HG03039 (cell line): ENCODE measurements at regions not wholly inside any gene's neighbourhood (a gene's known extent, or its start where the extent isn't known, plus 50 kb on each side); places are given as distances from the start of the nearest gene placed in this dataset.

Experiments
- ATAC-seq: cut with Tn5 transposase; IDR thresholded peaks from one replicate; pipeline ENCODE4 v1.9.1; 2021; ENCODE audit warnings: mild to moderate bottlenecking, moderate library complexity; ENCODE audit not compliant: unreplicated experiment

DNA sequence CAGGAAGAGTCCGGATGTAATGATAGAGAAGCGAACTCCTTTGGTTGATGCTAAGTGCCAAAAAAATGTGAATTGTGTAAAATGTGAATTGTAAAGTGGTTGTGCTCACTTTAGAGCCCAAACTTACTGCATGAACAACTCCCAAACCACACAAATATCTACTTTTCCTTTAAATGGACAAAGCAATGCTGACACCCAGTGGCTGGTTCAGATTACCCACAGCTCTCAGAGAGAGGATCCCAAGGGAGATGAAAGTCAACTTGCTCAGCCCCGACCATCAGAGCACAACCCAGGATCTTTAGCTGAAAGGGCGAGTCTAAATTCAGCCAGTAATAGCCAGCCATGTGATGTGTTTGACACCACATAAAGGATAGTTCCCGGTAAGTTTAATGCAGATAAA is 133.7 kb downstream of the NMUR2 start:
- ATAC-seq: no peak

DNA sequence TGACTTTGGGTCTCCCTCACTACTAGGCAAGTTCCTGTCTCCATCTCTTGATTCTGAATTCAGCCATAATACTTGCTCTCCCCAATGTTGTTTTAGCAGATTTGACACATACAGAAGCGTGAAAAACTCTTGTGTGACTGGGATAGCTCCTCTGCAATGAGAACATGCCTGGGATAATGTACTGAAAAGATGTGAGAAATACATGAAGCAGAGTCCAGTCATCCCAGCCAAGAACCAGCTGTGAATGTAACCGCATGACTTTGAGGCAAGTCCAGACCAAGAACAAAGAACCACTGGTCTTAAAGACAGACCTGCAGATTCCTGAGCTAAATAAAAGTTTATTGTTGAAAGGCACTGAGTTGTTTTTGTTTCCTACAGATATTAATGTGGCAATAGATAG is 135.0 kb downstream of the NMUR2 start:
- ATAC-seq: no peak

DNA sequence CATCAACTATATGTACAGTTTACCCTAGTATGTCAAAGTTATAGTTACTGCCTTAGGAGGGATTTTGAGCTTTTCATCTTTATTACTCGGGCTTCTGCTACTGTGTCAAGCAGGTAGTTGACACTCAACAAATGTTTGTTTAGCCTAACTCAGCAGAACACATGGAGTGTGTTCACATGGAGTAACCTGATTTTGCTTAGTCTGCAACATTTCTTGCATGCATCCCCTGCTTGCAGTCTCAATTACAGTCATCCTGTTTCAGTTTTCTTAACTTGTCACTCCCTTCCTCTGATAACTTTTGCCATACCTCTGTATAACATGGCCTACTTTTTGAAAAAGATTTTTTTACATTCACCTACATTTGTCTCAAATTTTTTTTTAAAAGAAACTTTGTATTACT is 135.5 kb downstream of the NMUR2 start:
- ATAC-seq: no peak

DNA sequence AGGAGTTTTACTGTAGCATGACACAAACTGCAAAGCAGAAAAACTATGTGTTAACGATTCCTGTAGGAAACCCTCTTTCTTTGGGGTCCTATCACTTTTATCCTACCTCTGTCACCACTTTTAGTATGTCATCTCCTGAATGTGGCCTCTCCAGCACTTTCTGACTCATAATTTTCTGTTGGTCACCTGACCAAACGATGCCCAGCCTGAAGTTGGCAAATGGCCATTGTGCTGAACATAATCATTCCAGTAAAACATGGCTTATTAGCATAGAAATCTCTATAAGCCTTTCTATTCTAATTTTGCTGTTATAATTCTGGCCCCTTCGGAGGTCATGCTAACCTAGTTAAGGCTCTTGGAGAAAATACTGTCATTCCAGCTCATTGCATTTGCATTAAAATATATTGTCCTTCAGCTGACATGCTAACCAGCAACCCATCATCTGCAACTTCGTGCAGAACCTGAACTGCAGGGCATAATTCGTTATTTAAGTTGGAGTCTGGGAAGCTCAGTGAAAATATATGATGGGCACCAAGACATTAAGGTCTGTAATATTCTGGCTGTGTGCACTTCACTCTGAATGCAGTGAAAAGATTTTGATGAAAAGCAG is 140.3 kb downstream of the NMUR2 start:
- ATAC-seq: no peak

DNA sequence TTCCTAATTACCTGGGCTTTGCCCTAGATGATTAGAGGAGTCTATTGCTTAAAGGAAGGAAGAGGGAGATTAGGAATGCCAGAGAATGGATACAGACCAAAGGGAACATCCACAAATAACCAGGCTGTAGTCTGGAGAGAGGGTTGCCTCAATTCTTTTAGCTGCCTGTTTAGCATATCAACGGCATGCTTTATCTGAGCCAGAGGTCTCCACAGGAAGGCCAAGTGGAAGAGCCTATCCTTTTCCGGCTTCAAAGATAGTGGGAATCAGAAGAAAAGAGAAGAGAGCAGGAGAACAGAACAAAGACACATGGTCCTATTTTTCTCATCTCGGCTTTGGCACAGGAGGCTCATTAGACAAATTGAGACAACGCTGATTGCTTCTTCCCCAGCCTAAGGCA is 142.4 kb downstream of the NMUR2 start:
- no peak for ATAC-seq

DNA sequence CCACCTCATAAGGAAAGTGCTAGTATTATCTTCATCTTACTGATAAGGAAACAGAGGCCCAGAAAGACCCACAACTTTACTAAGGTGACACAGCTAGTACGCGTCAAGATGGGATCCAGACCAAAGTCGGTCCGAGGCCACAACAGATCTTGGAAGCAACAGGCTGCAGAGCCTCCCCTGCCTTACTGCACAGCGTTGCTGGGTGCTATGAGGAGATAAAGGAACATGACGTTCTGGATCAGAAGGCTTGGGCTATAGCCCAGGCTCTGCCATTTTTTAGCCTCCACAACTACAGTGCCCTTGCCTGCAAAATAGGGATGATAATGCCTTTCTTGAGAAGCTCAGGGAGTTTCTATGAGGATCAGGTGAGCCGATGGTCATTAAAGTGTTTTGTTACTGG is 144.1 kb downstream of the NMUR2 start:
- no peak for ATAC-seq

DNA sequence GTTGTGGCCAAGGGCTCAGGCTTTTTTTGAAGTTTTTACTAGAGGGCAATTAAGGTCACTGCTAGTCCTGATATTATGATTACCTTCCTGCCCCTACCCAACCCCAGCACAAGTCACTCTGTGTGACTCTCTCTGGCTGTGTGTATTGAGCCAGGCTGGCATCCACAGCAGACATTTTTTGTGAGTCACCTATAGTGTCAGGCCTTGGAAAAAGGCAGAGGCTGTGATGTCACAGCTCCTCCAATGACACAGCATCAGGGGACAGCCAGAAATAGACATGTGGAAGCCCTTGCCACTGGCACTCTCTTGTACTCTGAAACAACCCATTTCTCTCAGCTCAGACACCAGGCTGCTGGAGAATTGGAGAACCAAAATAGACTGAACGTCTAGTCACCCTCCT is 145.4 kb downstream of the NMUR2 start:
- no peak for ATAC-seq

DNA sequence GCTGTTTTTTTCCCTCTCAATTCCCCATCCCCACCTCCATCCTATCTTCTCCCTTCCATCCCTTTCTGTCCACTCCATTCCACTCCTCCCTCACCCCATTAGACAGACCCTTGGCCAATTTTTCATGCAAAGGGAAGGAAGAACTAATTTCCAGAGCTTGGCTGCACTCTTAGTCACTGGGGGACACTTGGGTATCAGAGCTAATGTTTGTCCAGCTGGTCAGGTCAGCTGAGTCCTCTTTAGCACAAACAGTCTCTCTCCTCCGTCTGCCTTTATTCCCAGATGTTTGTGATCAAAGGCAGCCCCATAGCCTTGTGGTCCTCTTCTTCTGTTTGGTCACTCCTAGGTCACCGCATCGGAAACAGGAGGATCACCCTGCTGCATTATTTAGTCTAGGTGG is 148.5 kb downstream of the NMUR2 start:
- no peak for ATAC-seq

DNA sequence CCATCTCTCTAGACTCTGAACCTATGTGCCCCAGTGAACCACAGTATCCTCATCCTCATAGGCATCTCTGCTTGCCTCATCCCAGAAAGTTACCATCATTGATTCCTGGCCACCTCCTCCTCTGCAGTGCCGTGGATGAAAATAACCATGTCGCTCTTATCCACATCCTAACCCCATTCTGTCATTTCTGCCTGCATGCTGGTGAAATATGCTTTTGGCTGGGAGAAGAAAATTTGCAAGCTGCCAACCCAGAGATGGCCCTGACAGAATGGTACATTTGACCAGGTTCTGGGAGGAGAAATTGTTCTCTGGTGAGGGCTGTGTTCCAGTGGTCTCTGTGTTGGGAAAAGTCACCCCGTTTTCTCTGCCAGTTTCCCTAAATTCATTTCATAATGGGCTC is 149.7 kb downstream of the NMUR2 start:
- ATAC-seq: no peak

DNA sequence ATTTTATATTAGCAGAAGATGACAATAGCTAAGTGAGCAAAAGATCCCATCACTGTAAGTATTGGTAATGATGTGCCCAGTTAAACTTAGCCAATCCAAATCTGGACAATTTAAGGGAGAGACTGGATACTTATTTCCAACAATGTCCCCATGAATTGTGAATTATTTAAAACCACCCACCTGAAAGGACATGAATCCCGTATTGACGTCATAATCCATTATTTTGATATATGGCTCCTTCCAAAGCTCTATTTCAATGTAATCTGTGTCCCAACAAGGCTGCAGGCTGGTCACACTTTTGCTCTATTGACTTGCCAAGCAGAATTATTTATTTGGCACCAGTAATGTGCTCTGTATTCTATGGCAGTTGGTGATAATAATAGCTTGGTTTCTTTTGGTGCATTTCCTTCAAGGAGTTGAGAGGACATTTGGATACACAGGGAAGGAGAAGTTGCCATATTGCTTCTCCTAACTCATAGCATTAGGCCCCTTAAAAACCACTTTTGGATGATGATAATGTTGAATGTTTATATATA is 157.2 kb downstream of the NMUR2 start:
- ATAC-seq: no peak

DNA sequence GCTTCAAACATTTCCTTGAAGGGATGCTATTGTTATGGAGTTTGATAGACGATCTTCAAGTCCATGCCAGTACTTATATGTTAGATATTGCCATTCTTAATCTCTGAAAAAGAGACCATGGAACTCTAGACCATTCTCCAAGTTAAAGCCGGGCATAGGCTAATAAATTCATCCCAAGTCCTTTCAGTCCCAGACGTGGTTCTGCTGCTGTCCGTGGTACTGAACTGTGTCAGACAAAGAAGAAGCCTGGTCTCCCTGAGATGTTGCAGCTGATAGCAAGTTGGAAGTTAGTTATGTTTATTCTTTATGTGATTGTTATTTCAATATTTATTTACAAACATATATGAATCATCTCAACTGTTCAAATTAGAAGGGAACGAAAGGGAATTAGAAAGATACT is 158.7 kb downstream of the NMUR2 start:
- ATAC-seq: no peak

DNA sequence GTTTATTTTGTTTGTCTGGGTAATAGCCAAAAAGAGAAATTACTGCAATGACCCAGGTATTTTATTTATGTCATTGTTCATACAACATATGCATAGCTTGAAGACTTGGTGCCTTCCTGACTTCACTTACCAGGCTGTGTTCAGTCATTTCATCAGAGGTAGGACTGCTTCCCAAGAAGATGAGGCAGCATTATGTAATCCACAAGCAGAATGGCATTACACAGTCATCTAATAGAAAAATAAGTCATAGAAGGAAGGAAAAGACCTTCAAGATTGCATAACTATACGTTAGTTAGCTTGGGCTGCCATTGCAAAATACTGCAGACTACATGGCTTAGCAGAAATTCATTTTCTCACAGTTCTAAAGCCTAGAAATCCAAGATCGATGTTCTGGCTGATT is 167.5 kb downstream of the NMUR2 start:
- ATAC-seq: no peak

DNA sequence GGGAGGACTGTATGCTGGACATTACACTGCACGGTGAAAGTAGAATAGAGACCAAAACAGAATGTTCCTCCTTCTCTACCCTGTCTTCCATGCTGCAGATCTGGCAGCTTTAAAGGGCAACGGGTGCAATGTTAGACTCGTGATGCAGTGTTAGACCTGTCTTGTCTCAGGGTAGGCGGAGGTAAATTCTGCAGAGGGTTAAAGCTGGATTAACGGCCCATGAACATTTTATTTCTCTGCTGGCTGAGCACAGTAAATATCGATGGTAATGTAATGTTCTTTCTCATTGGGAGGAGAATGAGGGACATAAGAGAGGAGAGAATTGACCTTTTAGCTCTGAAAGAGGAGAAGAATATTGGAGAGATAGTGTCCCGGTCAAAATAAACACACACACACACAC is 178.9 kb downstream of the NMUR2 start:
- ATAC-seq: no peak

DNA sequence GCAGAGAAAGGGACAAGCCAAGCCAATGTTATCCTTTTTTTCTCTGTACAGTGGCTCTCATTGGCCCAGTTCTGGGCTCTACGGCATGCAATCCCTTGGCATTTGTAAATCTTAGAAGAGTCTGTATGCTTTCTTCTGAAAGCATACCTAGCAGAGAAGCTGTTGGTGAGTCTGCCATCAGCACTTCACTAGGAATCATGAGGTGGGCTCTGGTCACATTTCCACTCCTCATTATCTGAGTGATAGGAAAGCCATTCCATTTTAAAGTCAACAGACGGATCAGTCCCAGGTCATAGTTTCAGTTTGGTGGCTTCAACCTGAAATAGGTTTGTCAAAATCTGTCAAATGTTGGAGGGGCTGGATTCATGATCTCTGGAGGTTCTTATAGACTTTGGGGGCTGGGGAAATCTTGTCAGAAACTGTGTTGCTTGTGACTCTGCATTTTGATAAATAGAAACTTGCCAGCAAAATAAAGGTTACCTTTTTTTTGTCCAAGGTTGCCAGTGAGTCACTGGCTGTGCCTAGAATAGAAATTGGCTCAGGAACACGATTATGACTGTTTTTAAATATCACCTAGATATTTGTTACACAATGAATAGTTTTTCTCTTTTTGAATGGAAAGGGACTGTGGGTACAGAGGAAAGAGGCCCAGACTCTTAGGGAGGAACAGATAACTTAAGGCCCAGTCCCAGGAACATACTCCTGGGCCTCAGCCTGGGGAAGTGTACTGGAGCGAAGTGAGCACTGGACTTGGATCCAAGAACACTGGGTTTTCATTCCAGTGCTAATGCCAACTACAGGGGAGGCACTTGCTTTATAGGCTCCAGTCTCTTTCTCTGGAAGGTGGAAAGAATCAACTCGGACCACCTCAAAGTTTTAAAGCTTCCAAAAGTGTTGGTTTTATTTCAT is 183.1 kb downstream of the NMUR2 start:
- no peak for ATAC-seq

DNA sequence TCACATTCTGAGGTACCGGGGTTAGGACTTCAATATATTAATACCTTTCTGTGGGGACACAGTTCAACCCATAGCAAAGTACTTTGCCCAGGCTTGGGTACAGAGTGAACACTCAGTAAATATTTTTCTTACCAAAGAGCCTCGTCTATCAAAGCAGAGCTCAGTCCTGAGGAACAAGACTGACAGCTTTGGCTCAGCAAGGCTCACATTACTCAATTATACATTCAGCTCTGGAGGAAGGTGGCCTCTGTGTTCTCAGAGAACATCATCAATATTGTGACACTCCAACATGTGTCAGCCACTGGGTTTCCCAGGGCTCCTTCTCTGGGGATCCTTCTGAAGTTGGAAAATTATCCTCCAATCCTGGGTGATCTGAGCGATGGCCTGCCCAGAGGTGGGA is 186.4 kb downstream of the NMUR2 start:
- no peak for ATAC-seq

DNA sequence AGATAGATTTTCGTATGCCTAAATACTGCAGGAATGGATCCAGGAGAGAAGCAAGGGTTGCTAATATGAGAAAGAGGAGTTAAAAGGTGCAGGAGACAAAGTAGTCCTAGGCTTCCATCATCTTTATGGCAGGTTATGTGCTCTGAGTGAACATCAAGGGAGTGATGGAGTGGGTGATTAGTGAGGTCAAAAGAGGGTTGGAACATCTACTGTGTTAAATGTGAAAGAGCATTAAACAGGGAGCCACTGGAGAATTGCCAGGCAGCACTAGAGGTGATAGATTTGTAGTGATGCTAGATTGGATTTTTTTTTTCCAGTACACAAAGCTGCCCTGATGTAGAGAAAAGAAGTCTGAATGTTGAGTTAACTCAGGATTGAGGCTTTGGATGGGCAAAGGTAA is 199.3 kb downstream of the NMUR2 start:
- ATAC-seq: no peak

DNA sequence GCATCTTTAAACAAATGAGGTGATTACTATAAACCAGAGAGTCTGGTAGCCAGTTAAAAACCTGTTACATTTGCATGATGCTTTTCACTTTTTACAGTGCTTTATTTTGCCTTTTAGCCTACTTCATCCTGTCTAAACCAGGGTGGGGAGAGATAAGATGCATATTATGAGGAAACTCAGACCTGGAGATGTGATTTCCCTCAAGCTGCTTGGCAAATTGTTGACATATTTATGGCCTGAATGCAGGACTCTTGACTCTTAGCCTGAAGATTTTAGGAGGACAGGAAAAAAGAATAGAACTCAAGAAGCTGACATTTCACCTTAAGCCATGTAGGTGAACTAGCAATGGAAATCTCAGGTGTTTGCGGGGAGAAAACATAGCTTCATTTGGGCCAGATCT is 202.8 kb downstream of the NMUR2 start:
- ATAC-seq: no peak

DNA sequence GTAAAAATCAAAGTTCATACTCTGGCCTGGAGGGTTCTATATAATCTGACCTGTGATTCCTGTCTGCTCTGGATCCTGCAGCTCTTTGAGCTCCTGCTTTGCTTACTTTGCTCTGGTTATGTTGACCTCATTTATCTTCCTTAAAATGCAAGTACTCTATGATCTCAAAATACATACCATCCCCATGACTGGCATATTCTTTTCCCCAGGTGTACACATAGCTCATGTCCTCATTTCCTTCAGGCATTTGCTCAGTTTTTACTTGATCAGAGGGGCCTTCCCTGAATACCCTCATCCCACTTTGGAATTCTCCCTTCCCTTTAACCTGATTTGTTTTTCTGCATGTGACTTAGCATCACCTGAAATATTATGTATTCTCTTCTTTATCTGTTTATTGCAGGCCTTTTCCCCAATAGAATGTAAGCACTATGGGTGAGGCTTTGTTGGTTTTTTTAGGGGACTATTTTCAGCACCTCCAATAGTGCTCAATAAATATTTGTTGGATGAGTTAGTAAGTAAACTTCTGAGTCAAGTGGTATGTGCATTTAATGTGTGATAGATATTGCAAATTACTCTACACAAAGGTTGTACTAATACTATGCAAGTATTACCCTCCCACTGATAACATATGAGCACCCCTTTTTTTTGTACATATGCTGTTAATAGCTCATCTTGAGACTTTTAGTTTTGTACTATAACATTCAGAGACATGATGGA is 211.5 kb downstream of the NMUR2 start:
- no peak for ATAC-seq

DNA sequence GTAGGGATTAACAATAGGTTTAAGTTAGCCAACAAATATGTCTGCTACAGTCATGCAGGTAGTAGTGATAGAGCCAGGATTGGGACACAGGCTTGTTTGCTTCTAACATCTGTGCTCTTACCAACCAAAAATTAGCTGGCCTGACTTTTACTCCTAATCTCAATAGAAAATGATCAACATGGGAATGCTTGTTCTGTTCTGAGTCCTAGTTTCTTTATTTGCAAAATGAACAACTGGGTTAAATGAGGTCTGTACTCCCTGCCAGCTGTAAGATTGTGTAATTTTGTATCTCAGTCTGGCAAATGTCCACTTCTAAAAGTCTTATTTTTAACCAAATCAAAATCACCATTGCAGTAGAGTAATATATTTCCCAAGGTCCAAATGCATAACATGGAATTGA is 216.8 kb downstream of the NMUR2 start:
- ATAC-seq: no peak

DNA sequence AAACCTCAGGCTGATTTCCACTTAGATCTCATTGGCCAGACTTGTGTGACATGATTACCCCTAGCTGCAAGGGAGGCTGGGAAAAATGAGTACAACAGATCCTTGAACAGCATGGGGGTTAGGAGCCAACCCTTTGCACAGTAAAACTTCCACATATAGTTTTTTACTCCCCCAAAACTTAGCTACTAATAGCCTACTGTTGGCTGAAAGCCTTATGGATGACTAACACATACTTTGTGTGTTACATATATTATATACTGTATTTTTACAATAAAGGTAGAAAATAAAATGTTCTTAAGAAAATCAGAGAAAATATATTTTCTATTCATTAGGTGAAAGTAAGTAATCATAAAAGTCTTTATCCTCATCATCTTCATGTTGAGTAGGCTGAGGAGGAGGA is 217.4 kb downstream of the NMUR2 start:
- no peak for ATAC-seq

DNA sequence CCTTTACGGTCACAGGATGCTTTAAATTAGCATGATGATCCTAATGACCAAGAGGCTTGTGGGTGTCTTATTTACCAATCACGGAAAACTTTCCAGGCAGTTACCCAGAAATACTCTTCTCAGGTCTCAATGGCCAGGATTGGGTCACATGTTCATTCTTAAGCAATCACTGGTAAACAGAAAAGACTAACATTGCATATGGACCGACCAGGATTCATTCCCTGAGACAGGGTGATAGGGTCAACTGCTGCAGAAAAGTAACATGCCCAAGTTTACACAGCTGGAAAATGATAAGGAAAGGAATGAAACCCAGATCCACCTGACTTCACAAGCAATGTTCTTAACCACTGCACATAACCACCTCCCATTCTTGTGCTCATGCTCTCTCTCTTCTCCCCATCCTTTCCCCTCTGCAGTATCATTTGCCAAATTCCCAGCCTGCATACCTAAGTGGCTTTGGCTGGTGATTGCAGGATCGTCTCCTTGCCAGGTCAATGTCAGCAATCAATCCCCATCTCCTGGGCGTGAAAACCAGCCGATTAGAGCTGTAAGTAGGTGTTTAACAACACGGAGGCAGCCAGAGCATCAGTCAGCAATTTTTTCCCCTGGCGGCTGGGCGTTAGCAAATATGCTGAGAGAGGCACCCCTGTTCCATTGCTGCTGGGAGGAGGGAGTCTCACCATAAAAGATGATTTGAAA is 219.4 kb downstream of the NMUR2 start:
- ATAC-seq: no peak
